NCI-H2029 treated with DMSO at 0.1 percent for 48 hours (cell line): ENCODE measurements at regions not wholly inside any gene's neighbourhood (a gene's known extent, or its start where the extent isn't known, plus 50 kb on each side); places are given as distances from the start of the nearest gene placed in this dataset.

ENCODE experiments used
- DNase-seq: peaks from one replicate; lab custom pipeline; 2025; lab: John Stamatoyannopoulos, UW

GRCh38 chr2:101556033-101556459 is 81.1 kb upstream of the RFX8 start:
- DNase-seq: no peak

GRCh38 chr2:101551336-101551888 is 76.5 kb upstream of the RFX8 start:
- DNase-seq: no peak

GRCh38 chr2:101550555-101550954 is 75.6 kb upstream of the RFX8 start:
- DNase-seq: no peak

- DNase-seq: no peak
Observed at GRCh38 chr2:101549371-101549770, 74.5 kb upstream of the RFX8 start.

- DNase-seq: no peak
Observed at GRCh38 chr2:101546376-101547058, 71.6 kb upstream of the RFX8 start.

- no peak for DNase-seq
Observed at GRCh38 chr2:101545950-101546349, 71.0 kb upstream of the RFX8 start.

- no peak for DNase-seq
Observed at GRCh38 chr2:101540518-101540917, 65.6 kb upstream of the RFX8 start.

GRCh38 chr2:101538076-101538475 is 63.2 kb upstream of the RFX8 start:
- DNase-seq: no peak

- no peak for DNase-seq
Observed at GRCh38 chr2:101534149-101534611, 59.3 kb upstream of the RFX8 start.

- DNase-seq: no peak
Observed at GRCh38 chr2:101533561-101534148, 58.7 kb upstream of the RFX8 start.

- DNase-seq: no peak
Observed at GRCh38 chr2:101528501-101528900, 53.6 kb upstream of the RFX8 start.

GRCh38 chr2:101524806-101525430 is 50.0 kb upstream of the RFX8 start:
- no peak for DNase-seq
